GM21367 (cell line): ENCODE measurements at regions not wholly inside any gene's neighbourhood (a gene's known extent, or its start where the extent isn't known, plus 50 kb on each side); places are given as distances from the start of the nearest gene placed in this dataset.
"Not testable (repeated sequence)": the region's sequence is repeated elsewhere in the genome, so short reads cannot be mapped to it uniquely, and the experiment has no call there.

Experiments
- ATAC-seq: cut with Tn5 transposase; IDR thresholded peaks from one replicate; pipeline ENCODE4 v1.9.1; 2021; ENCODE audit not compliant: unreplicated experiment

DNA sequence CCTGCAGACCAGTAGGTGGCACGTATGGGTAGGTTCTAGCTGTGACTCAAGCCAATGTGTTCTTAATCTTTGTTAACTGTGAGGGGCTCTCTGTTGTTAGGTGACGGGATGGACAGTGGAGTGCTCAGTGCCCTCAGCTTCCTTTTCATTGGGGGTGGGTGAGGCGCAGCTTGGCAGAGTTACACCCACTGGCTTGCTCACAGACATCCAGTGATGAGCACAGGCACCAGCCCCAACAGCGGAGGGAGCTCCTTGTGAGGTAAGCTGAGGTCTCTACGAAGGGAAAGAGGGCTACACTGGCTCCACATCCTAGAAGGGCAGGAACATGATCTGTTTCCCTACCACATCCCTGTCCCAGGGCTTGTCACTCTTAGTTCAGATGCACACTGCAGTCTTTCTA, 871.3 kb downstream of the LRRIQ3 start:
- no peak for ATAC-seq

DNA sequence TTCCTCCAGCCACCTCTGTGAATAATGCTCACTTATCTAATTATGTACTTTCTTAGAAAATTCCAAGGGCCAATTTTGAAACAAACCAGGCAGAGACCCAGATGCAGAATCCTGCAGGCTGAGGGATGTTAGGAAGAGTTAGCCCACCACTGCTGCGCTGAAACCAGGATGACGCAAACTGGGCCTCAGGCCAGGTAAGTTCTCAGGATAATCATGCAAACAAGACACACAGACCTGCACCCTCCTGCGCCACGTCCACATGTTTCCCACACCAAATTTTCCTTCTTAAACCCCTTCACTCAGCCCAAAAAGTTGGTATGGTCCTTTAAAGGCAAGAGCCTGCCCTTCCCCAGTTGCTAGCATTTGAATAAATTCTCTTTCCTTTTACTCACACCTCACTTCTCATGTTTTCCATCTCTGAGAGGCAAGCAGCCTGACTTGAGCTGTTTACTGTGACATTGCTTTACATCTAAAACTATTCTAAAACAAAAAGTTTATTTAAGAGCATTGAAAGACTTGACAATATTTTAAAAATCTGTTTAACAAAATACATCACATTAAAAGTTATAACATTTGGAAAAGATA, 887.1 kb downstream of the LRRIQ3 start:
- no peak for ATAC-seq

DNA sequence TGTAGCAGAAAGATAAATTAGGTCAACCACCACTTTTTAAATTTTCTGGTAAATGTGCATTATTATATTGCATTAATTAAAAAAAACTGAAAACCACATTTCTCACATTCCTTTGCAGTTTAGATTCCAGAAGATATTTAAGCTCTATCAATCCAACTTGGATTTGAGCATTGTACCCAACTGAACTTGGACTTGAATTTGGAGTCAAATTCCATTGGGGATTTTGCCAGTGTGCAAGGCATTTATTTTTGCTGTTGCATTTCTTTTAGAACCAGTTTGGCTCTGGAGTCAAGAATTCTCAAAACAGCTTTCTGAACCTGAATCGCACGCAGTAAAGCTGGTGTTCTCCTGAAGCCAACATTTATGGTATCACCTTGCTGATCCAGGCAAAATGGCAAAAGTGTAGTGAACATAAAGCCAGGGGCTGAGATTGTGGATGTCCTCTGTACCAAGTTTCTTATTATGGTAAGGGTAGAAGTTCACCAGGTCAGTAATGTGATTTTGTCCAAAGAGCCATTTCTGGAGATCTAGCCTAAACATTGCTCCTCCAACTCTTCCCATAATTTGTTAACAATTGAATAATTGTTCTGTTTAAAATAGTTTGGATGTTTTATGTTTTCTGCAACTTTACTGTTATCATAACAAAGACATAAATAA, 890.9 kb downstream of the LRRIQ3 start:
- ATAC-seq = no peak

DNA sequence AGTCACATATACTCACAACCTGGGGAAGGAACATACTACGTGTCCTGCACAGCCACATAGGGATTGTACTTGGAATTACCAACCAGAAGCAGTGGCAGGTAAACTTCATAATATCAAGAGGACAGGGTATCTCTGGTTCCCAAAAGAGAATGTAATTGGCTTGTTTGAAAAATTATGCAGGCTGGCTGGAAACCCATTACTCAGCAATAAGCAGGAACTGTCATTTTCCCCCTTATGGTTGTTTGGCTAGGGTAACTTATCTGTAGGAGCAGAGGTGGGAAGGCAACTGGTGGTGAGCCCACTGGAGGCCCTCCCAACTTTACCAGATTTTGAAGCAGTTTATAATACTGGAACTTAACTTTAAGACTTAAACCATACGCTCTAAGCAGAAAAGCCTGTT, 924.1 kb downstream of the LRRIQ3 start:
- ATAC-seq = no peak

DNA sequence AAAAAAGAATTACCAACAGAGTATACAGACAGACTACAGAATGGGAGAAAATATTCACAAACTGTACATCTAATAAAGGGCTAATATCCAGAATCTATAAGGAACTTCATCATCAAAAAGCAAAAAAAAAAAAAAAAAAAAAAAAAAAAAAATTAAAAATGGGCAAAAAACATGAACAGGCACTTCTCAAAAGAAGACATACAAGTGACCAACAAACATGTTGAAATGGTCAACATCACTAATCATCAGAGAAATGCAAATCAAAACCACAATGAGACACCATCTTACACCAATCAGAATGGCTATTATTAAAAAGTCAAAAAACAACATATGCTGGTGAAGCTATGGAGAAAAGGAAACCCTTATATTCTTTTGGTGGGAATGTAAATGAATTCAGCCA, 952.8 kb downstream of the LRRIQ3 start:
- ATAC-seq = not testable (repeated sequence)

DNA sequence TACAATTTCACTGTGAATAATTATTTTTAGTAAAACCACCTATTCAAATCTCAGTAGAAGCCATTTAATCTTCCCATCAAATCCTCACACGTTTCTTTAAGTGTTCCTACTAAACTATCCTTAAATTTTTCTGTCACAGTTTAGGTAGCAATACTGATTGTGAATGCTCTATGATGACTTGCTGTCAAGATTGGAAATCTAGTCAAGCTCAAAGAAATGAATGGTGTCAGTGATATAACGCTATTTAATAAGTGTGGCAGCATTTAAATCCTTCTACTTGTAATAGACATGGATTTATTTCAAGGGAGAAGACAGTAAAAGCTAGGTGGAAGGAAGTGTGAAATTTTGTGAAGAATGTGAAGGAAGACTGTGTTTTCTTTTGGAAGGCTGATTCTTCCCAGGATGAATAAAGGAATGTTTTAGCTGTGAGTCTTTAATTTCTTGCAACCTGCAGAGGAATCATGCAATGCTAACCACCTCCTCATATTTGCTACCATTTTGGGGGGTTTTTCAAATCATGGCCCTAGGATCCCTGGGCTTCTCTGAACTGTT, 936.7 kb upstream of the NEGR1 start:
- ATAC-seq = no peak

DNA sequence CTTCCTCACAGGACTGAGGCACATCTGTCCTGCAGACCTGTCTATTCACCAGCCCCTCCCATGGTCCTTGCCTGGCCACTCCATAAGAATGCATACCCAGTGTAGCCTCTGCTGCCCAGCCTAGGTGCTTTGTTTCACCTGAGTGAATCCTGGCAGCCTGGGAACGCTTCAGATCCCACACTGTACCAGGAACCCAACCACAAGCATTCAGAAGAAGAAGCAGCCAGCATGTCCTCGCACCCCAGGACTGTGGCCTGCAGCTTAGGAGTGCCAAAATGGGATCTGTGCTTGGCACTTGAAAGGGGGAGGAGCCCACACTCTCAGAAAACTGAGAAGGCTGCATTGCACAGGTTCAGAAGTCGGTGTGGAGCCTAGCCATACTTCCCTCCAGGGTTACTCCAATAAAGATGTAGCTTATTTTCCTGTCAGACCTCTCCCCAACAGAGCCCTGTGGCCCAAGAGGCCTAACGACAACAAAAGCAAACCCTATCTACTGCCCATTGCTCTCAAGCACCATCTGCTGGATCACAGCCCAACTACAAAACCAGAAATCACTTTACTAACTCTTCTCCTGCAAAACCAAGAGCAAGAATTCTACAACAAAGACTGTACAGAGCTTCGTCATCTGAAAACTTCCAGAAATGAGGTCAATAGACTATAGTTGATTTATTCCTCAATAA, 923.1 kb upstream of the NEGR1 start:
- ATAC-seq = no peak

DNA sequence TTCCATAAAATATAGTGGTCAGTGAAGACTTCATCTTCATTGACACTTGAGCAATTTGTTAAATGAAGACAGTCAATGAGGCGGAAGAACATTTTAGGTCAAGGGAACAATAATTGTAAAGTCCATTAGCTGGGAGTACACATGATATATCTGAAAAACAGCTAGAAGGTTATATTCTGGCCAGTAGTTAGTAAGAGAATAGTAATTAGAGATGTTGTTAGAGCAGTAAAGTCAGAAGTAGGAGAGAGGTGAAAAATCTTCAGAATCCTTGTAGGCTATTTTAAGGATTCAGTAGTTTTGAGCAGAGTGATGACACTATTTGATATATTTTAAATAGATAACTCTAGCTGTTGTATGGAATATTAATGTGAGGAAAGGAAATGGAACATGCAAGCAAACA, 915.6 kb upstream of the NEGR1 start:
- ATAC-seq = no peak

DNA sequence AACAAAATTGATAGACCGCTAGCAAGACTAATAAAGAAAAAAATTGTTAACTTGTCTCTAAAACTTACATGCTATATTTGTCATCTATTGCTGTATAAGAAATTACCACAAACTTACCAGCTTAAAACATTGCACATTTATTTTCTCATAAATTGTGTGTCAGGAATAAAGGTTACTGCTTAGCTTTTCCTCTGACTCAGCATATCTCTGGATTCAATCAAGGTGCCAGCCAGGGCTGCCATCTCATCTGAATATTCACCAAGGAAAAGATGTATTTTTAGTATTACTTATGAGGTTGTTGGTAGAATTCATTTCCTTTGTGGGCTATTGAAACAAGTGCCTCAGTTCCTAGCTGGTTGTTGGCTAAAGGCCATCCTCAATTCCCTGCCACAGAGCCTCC, 912.6 kb upstream of the NEGR1 start:
- ATAC-seq = no peak

DNA sequence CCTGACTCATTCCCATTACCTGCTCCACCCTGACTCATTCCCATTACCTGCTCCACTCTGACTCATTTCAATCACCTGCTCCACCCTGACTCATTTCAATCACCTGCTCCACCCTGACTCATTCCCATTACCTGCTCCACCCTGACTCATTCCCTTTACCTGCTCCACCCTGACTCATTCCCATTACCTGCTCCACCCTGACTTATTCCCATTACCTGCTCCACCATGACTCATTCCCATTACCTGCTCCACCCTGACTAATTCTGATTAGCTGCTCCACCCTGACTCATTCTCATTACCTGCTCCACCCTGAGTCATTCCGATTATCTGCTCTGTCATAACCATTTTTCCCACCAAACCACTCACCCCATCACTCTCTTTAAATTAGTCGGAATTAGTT, 901.2 kb upstream of the NEGR1 start:
- not testable (repeated sequence) for ATAC-seq

DNA sequence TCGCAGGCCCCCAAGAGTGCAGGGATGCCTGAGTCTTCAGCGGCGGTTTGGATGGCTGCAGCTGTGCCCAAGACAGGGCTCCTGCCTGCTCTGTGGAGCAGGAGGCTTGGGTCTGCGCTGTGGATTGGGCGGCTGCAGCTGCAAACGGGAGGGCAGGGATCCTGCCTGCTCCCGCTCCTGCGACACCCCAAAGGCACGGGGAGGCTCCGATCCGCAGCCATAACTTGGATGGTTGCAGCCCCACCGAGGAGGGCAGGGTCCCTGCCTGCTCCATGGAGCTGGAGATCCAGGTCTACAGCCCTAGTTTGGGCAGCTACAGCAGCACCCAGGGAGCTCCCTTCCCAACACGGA, 898.8 kb upstream of the NEGR1 start:
- no peak for ATAC-seq

DNA sequence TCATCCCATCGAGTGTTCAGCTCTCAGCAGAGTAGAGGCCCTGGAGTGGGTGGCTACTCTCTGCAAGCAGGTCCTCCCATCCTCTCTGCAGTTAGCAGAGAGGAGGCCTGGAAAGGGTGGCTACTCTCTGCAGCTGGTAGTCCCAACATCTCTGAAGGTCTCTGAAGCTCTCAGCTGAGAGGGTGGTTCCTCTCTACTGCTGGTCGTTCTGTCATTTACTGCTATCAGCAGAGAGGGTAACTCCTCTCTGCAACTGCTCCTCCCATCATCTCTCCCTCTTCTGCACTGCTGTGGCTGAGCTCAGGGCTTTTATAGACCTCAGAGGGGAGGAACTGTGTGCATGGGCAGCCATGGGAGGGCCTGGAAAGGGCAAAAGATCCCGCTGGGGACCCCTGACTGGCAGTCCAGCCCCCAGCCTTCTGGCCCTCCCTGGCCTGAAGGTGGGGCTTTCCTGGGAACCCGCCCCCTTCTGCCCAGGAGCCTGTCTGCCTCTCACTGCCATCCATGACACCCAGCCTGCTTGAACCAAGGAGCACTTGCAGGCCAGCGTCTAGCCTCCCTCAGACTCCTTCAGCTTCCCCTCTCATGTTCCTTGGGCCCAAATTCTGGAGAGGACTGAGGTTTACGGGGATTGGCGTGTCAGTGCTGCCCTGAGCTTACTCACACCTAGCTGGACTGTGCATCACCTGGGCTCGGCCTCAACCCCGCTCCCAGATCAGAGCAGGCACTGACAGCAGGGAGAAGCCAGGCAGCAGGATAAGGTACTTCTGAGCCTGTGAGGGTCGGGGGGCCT, 898.3 kb upstream of the NEGR1 start:
- ATAC-seq = no peak

DNA sequence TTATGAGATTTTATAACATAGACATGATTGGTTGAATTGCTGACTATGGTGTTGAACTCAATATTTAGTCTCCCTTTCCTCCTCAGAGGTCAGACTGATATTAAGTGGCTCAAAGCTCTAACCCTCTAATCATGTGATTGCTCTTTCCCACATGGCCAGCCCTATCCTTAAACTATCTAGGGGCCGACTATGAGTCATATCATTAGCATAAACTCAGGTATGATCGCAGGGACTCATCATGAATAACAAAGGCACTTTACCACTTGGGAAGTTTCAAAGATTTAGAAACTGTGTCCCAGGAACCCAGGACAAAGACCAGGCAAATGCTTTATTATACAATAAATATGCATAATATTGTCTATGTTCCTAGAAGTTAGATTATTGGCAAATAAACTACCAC, 894.6 kb upstream of the NEGR1 start:
- ATAC-seq = no peak

DNA sequence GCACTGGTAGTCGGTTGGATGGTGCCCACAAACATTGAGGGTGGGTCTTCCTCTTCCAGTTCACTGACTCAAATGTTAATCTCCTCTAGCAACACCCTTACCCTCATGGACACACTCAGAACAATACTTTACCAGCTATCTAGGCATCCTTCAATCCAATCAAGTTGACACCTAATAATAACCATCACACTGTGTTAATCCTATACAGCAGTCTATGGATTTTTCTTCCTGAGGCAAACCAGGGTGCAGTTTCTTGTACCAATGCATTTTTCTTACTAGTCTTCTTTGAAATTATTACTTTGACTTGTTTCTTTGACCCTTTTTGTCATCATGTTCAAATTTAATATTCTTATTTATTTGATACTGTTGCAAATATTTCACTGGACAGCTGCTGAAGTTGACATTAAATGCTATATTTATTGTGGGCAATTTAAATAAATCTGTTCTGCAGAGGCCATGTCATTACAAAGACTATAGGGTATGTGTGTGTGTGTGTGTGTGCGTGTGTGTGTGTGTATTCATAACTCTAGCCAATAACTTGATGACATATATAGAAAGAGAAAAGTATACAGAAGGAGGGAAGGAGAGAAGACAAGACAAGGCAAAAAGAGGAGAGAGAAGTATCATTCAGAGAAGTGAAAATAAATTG, 884.8 kb upstream of the NEGR1 start:
- ATAC-seq = no peak

DNA sequence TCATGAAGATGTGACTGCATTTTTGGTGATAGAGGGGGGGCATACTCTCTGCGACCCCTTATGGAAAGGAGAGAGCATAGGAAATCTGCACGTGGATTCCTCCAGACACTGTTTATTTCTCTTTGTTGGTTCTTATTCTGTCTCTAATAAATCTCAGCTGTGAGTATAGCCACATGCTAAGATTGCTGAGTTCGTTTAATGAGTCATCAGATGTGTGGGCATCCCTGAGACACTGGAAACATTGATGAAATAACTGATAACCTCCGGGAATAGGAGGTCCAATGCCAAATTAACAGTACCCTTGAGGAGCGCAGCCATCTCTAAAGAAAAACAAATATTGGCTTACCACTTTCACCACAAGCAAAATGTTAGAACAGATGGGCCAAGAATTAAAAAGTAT, 880.2 kb upstream of the NEGR1 start:
- ATAC-seq = no peak

DNA sequence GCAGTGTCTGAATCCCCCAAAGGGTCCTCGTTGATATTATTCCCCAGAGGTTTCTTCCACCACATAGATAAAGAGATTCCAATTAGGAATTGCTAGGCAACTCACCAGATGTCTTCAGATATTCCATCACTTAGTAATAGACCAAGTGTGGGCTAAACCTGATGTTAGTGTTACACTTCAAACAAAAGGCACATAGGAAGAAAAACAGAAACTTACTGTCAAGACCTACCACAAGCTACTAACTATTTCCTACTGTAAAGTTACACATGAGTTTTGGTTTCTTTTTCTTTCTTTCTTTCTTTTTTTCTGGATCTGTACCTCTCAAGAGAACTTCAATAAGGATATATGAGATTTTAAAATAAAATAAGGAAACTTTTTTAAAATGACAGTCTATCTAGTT, 879.1 kb upstream of the NEGR1 start:
- no peak for ATAC-seq

DNA sequence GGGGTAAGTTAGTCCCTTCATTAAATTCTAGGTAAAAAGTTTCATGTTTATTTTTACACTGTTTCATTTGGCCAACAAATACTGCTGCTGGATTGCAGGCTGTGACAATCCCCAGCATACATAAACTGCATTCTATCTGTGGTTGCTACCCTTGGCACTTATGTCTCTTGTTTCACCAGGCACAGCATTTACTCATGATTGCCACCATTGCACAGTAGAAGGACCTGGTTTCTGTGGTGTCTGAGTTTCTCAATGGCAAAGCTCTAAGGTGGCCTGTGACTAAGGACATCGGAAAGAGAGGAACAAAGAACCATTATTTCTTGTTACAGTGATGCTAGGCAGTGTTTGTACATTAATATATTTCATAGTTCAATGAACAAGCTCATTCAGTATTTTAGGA, 878.4 kb upstream of the NEGR1 start:
- ATAC-seq = no peak

DNA sequence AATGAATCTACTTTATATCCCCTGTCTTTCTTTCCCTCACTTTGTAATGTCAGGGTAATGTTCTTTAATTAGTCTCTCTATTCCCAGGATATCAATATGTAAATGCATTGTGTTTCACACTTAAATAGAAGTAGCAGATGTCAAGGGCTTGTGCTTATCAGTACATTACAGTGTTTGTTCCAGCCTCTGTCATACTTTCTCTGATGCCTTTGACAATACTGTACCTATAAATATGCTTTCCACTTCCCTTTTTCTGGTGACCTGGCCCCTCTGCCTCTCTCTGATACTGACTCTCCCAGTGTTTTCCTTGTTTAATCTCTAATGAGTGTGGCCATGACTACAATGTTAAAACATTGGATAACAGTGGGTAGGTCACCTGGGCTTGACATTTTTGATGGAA, 862.0 kb upstream of the NEGR1 start:
- no peak for ATAC-seq

DNA sequence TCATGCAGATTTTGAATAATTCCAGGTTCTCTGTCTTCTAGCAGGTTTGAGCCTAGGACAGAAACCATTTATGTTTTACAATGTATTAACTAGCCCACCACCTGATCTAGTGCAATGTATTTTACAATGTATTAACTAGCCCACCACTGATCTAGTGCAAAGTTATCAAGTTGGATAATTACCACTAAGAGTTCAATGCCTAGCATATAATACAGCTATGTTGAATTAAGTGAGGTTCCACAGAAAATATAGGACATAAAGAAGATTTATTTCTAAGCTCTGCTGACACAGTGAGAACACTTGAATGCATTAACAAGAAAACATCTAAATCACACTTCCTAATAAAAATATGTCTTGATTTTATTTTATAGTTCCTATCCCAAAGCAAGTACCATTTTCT, 854.6 kb upstream of the NEGR1 start:
- ATAC-seq = no peak

DNA sequence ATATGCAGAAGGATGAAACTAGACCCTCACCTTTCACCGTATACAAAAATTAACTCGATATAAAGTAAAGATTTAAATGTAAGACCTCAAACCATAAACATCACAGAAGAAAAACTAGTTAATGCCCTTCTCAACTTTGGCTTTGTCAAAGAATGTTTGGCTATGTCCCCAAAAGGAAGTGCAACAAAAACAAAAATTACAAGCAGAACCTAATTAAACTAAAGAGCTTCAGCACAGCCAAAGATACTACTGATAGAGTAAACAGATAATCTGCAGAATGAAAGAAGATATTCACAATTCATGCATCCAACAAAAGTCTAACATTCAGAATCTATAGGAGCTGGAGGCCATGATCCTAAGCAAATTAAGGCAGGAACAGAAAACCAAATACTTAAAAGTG, 824.6 kb upstream of the NEGR1 start:
- no peak for ATAC-seq

DNA sequence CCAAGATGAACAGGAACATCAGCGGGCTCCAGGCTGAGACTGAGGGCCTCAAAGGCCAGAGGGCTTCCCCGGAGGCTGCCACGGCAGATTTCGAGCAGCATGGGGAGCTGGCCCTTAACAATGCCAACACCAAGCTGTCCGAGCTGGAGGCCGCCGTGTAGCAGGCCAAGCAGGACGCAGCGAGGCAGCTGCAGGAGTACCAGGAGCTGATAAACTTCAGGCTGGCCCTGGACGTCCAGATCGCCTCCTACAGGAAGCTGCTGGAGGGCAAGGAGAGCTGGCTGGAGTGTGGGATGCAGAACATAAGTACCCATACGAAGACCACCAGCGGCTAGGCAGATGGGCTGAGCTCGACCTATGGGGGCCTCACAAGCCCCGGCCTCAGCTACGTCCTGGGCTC, 823.4 kb upstream of the NEGR1 start:
- ATAC-seq = no peak
